ENCODE measurements at regions not wholly inside any gene's neighbourhood (a gene's known extent, or its start where the extent isn't known, plus 50 kb on each side); places are given as distances from the start of the nearest gene placed in this dataset.

DNA sequence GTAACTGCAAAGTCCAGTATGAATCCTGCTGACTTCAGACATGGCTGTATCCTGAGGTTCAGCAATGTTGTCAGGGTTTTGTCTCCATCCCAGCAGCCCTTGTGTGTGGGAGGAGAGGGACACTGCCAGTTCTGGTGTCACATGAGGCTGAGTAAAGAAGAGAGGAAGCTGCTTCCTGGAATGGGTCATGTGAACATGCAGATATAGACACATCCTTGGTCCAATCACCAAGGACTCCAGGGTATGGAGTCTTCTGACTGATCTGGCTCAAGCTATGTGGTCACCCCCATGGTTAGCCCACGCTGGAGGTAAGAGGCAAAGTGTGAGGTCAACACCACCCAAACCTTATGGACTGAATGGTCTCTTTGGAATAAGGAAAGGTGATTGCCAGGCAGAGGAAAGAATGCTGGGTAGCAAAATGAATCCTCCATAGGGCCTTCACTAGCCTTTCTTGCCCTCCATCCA is 134.4 kb upstream of the SLC1A4 start:
- H3K9me3 Mint-ChIP-seq = no peaks in the 10 kb centered on the region
- H3K4me3 Mint-ChIP-seq = no peak overlapping the region
- DNase-seq = no peak
- TF ChIP-seq CTCF (IDR thresholded peaks at IDR 0.05) = no peak
- peaks cover 54% of the 10 kb centered on the region for H3K4me1 Mint-ChIP-seq
- no peak overlapping the region for H3K27ac Mint-ChIP-seq
- no peaks in the 10 kb centered on the region for H3K36me3 Mint-ChIP-seq (ENCODE audit: low read depth)
- H3K27me3 Mint-ChIP-seq (ENCODE audit: low read depth, poor library complexity) = no peaks in the 10 kb centered on the region

DNA sequence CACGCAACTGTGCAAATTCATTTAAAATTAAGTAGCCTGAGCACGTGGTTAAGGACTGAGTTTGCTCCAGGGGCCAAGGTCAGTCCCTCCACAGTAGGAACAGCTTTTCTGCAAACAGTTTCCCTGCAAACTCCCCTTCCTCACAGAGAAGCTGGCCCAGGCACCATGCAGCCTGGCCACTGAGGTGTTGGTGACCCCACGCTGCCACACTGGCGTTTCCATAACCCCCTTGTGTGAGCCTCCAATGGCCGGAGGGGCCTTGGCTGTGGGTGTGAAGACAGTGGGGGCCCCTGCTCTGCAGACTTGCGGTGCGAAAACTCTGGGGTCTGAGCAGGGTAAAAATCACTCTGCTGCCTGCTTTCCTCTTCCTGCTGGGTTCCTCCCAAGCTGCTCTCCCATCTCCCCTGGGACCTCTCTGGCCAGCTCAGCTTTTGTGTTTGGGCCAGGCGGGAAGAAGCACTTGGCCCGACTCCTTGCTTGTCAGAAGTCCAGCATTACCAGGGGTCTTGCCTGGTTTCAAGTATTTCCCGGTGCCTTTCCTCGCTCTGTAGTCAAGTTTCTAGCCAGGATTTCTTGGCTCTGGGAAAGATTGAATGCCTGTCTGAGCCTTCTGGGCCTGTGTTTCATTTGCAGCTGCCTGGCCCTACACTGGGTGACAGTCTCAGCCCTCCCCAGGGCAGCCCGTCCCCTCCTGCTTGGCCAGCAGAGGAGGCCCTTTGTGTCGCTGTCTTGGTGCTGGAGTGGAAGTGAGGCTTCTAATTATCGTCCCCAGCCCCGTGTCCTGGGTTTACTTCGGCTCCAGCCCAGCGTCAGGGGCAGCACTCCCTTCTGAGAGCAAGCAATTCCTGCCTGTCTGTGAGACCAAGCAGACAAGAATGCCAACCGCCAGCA is 131.4 kb upstream of the SLC1A4 start:
- Mint-ChIP-seq H3K27ac (peak overlapping the region; percentile 77), H3K27me3 (ENCODE audit: low read depth, poor library complexity) (no peaks in the 10 kb centered on the region), H3K4me1 (peaks cover 49% of the 10 kb centered on the region), H3K9me3 (no peaks in the 10 kb centered on the region), H3K4me3 (peak overlapping the region; percentile 62), H3K36me3 (ENCODE audit: low read depth) (no peaks in the 10 kb centered on the region)
- no peak for TF ChIP-seq CTCF (IDR thresholded peaks at IDR 0.05)
- peak; percentile 34 for DNase-seq

GRCh38 chr2:64858541-64859311 is 130.5 kb upstream of the SLC1A4 start:
- TF ChIP-seq CTCF (IDR thresholded peaks at IDR 0.05) = no peak
- H3K4me3 Mint-ChIP-seq = peak overlapping the region; percentile 64
- no peak overlapping the region for H3K27ac Mint-ChIP-seq
- peaks cover 44% of the 10 kb centered on the region for H3K4me1 Mint-ChIP-seq
- H3K9me3 Mint-ChIP-seq = no peaks in the 10 kb centered on the region
- H3K36me3 Mint-ChIP-seq (ENCODE audit: low read depth) = no peaks in the 10 kb centered on the region
- no peak for DNase-seq
- H3K27me3 Mint-ChIP-seq (ENCODE audit: low read depth, poor library complexity) = no peaks in the 10 kb centered on the region

GRCh38 chr2:64859312-64860212 is 129.6 kb upstream of the SLC1A4 start:
- peak; percentile 83 for DNase-seq
- H3K36me3 Mint-ChIP-seq (ENCODE audit: low read depth) = no peaks in the 10 kb centered on the region
- no peaks in the 10 kb centered on the region for H3K9me3 Mint-ChIP-seq
- peak overlapping the region; percentile 64 for H3K4me3 Mint-ChIP-seq
- no peaks in the 10 kb centered on the region for H3K27me3 Mint-ChIP-seq (ENCODE audit: low read depth, poor library complexity)
- peaks cover 42% of the 10 kb centered on the region for H3K4me1 Mint-ChIP-seq
- no peak for TF ChIP-seq CTCF (IDR thresholded peaks at IDR 0.05)
- H3K27ac Mint-ChIP-seq = no peak overlapping the region

DNA sequence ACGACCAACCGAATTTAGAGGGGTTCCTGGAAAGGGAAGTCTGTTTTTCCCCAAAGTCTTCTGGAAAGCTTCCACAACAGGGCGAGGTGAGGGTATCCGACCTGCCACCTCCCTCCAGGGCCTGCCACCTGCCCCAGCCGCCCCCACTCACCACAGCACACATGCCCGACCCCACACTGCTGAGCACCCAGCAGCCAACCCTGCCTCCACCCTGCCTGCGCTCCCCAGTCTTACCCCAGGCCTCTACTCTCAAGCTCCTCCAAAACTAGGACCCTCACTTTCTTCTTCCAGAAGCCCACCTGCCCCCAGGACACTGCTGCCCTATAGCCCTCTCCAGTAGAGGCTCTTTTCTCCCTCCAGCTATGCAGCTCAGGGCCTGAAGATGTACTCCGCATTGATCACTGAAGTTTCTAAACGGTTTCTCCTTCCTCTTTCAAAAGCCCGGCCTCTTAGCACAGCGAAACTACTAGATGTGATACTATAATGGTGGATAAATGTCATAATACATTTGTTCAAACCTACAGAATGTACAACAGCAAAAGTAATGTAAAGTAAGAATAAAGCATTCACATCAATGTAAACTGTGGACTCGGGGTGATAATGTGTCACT is 128.8 kb upstream of the SLC1A4 start:
- Mint-ChIP-seq H3K4me3 (no peak overlapping the region), H3K27ac (no peak overlapping the region), H3K36me3 (ENCODE audit: low read depth) (no peaks in the 10 kb centered on the region), H3K9me3 (no peaks in the 10 kb centered on the region), H3K27me3 (ENCODE audit: low read depth, poor library complexity) (no peaks in the 10 kb centered on the region), H3K4me1 (peaks cover 34% of the 10 kb centered on the region)
- TF ChIP-seq CTCF (IDR thresholded peaks at IDR 0.05) = no peak
- no peak for DNase-seq
